ACC112 (cell line): ENCODE measurements at regions not wholly inside any gene's neighbourhood (a gene's known extent, or its start where the extent isn't known, plus 50 kb on each side); places are given as distances from the start of the nearest gene placed in this dataset.

Experiments used
- H2AFZ ChIP-seq: fragments of 200-600 bp; sonication (generic); one replicate; pipeline ENCODE4 v1.6.0; 2017; ENCODE audit warnings: antibody characterized with exemption, low read length; ENCODE audit not compliant: unreplicated experiment
- H3K27ac ChIP-seq: fragments of 200-600 bp; sonication (generic); 2 replicates; pipeline ENCODE4 v1.5.1; 2014; ENCODE audit warnings: low read depth, mild to moderate bottlenecking, antibody characterized with exemption, low read length, moderate library complexity
- H3K27me3 ChIP-seq: fragments of 200-600 bp; sonication (generic); 2 replicates; pipeline ENCODE4 v1.6.1; 2014; ENCODE audit warnings: mild to moderate bottlenecking, antibody characterized with exemption, low read length, moderate library complexity, mixed read lengths; ENCODE audit not compliant: insufficient read depth
- H3K36me3 ChIP-seq: fragments of 200-600 bp; sonication (generic); 2 replicates; pipeline ENCODE4 v1.6.1; 2016; ENCODE audit warnings: mild to moderate bottlenecking, antibody characterized with exemption, low read length, moderate library complexity, mixed read lengths; ENCODE audit not compliant: insufficient read depth
- H3K4me1 ChIP-seq: fragments of 200-600 bp; sonication (generic); one replicate; pipeline ENCODE4 v1.6.1; 2016; ENCODE audit warnings: low read length, mixed read lengths; ENCODE audit not compliant: insufficient read depth, unreplicated experiment, control insufficient read depth
- H3K4me3 ChIP-seq: fragments of 200-600 bp; sonication (generic); 2 replicates; pipeline ENCODE4 v1.5.1; 2014; ENCODE audit warnings: mild to moderate bottlenecking, low read depth, low read length
- H3K79me2 ChIP-seq: fragments of 200-600 bp; sonication (generic); one replicate; pipeline ENCODE4 v1.6.0; 2016; ENCODE audit warnings: low read length; ENCODE audit not compliant: control insufficient read depth, unreplicated experiment, insufficient read depth

DNA sequence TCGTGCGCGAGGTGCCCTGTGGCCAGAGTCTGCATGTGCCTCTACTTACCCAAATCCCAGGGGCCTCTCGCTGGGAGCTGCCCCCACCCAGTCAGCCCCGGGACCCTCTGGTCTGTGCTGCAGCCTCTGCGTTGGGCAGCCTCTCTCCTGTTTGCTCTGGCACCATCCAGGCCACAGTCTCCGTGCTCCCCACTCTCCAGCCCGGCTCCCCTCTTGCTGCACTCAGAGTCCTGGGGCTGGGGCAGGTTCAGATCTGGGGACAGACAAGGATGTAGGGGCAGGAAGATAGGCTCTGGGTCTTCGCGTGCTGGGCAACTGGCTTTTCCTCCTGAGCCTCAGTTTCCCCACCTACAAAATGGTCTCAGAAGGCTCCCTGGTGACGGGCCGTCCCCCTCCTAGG is 70.8 kb upstream of the GATA5 start:
- no peaks in the 10 kb centered on the region for H3K79me2 ChIP-seq
- H3K27me3 ChIP-seq, result peaks cover 25% of the 10 kb centered on the region
- no peak overlapping the region for H3K4me3 ChIP-seq
- H3K36me3 ChIP-seq, result no peaks in the 10 kb centered on the region
- H3K4me1 ChIP-seq, result no peaks in the 10 kb centered on the region
- no peak overlapping the region for H2AFZ ChIP-seq
- H3K27ac ChIP-seq, result no peak overlapping the region

DNA sequence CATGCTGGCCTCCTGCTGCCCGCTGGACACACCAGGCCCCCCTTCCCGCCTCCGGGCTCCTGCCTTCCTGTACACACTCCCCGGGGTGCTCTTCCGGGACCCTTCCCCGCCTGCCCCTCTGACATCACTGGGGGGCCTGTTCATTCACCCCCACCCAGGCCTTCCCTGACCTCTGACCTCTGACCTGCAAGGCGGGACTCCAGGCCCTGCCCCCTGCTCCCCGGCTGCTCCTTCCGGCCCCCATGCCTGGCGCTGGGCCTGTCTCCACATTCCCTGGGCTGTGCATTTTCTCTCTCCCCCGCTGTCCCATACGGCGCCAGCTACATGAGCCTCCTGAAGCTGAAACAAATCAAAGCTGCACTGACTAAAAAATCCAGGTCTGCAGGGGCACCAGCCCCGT is 71.6 kb upstream of the GATA5 start:
- Histone ChIP-seq H3K36me3 (no peaks in the 10 kb centered on the region), H3K4me1 (no peaks in the 10 kb centered on the region), H3K79me2 (no peaks in the 10 kb centered on the region), H3K27ac (no peak overlapping the region), H2AFZ (no peak overlapping the region), H3K27me3 (peaks cover 31% of the 10 kb centered on the region), H3K4me3 (no peak overlapping the region)

GRCh38 chr20:62548471-62548870 is 72.7 kb upstream of the GATA5 start:
- Histone ChIP-seq H3K27me3 (peaks cover 42% of the 10 kb centered on the region), H3K4me1 (no peaks in the 10 kb centered on the region), H3K79me2 (no peaks in the 10 kb centered on the region), H2AFZ (no peak overlapping the region), H3K36me3 (no peaks in the 10 kb centered on the region), H3K27ac (no peak overlapping the region), H3K4me3 (no peak overlapping the region)

DNA sequence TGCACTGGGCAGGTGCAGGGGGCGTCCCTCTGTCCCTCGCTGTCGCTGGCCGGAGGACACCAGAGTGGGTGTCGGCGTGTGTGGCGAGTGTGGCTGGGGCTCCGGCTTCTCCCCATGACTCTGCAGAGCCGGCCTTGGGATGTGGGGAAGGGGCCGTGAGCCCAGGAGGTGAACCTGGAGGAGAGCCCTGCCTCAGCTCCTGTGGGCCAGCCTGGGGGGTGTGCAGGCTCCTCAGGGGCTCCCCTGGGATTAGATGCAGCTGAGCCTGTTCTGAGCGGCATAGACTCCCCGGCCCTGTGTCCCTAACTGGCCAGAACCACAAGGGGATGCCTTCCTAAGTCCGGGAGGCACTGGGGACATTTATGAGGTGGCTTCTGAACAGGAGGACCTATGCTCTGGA is 73.2 kb upstream of the GATA5 start:
- Histone ChIP-seq H3K79me2 (no peaks in the 10 kb centered on the region), H3K4me1 (no peaks in the 10 kb centered on the region), H3K27ac (no peak overlapping the region), H3K27me3 (peaks cover 47% of the 10 kb centered on the region), H2AFZ (no peak overlapping the region), H3K4me3 (no peak overlapping the region), H3K36me3 (no peaks in the 10 kb centered on the region)

GRCh38 chr20:62549499-62550086 is 73.8 kb upstream of the GATA5 start:
- Histone ChIP-seq H3K27me3 (peaks cover 53% of the 10 kb centered on the region), H3K36me3 (no peaks in the 10 kb centered on the region), H3K4me3 (no peak overlapping the region), H3K27ac (no peak overlapping the region), H3K4me1 (no peaks in the 10 kb centered on the region), H2AFZ (no peak overlapping the region), H3K79me2 (no peaks in the 10 kb centered on the region)

DNA sequence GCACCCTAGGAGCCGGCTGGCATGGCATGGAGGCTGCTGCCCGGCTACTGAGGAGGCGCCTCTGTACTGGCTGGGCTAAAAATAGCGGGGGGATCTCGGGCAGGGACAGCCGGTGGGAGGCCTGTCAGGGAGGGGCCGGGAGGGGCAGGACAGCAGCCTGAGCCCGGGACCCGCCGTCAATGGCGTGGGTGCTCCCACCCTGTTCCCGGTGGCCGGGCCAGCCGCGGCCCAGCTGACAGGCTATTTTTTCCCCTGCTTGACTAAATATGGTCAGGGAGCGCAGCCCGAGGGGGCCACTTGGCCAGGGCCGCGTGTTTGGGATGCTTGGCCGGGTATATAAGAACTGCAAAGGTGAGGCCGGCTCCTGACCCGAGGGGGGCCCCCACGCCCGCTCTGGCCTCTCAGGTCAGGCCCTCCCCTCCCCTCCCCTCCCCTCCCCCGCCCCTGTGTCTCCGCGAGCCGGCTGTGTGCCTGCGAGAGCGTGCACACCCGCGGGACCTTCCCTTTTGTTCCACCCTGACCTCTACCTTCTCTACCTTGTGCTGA is 74.4 kb upstream of the GATA5 start:
- H2AFZ ChIP-seq, result no peak overlapping the region
- peak overlapping the region; percentile 50; the same call in 1 of the 2 replicates for H3K4me3 ChIP-seq
- H3K27ac ChIP-seq, result no peak overlapping the region
- peaks cover 57% of the 10 kb centered on the region for H3K27me3 ChIP-seq
- no peaks in the 10 kb centered on the region for H3K79me2 ChIP-seq
- H3K36me3 ChIP-seq, result no peaks in the 10 kb centered on the region
- no peaks in the 10 kb centered on the region for H3K4me1 ChIP-seq

DNA sequence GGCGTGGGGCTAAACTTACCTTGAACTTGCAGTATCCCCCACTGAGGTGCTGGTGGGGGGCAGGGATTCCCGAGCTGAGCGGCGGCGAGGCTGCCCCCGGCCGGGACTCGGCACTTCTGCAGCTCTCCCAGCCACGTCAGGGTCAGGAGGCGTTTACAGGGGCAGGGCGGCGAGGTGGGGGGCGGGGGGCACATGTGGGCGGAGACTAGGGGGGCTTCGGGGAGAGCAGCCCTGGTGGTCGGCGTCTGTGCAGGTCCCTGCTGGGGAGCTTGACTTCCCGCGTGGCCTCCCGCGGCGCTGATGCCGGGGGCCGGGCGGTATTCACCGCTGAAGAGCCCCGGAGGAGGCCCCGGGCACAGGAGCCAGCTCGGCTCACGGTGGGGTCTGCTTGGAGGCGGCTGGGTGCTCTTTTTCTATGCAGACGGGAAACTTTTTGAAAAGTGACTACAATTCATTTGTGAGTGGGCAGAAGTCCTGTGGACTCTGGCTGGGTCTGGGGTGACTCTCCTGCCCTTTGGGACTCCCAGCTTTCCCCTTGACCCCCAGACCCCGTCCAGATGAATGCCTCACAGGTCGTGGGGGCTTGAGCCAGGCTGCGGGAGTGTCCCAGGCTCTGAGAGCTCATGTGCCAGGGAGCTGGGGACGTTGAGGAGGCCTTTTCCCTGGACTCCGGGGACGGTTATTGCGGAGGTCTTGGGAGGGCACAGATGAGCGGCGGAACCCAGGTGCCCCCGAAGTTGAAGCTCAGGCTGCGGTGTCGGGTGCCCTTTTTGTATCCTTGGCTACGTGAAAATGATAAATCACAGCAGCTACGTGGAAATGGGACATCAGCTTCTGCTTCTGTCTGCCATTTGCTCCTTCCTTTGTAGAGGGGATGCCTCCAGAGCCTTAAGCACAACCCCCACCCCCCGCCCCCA is 75.9 kb upstream of the GATA5 start:
- Histone ChIP-seq H3K36me3 (no peaks in the 10 kb centered on the region), H2AFZ (no peak overlapping the region), H3K79me2 (no peaks in the 10 kb centered on the region), H3K27me3 (peaks cover 72% of the 10 kb centered on the region), H3K4me1 (no peaks in the 10 kb centered on the region), H3K4me3 (0 out of 2 replicates have a peak overlapping the region, but pooled peaks have one; percentile 50), H3K27ac (no peak overlapping the region)

DNA sequence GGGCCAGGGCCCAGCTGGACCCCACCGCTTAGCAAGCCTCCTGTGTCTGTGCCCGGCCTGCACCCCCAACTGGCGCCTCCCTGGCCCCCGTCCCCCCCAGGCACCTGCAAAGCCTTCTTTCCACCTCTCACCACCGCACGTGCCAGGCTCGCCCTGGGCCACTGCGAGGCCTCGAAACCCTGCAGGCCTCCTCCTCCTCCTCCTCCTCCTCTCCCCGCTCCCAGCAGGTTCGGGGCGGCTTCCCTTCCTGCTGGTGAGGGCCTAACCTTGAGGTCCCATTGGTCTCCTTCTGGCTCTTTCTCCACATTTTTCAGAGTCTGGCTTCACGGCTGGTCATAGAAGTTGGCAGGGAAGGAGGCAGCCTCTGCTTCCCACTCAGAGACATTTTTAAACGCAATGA is 76.8 kb upstream of the GATA5 start:
- H3K27ac ChIP-seq, result no peak overlapping the region
- no peak overlapping the region for H2AFZ ChIP-seq
- peaks cover 81% of the 10 kb centered on the region for H3K27me3 ChIP-seq
- H3K4me1 ChIP-seq, result no peaks in the 10 kb centered on the region
- H3K4me3 ChIP-seq, result no peak overlapping the region
- no peaks in the 10 kb centered on the region for H3K79me2 ChIP-seq
- no peaks in the 10 kb centered on the region for H3K36me3 ChIP-seq

GRCh38 chr20:62553136-62553837 is 77.5 kb upstream of the GATA5 start:
- no peak overlapping the region for H3K27ac ChIP-seq
- no peak overlapping the region for H3K4me3 ChIP-seq
- H3K36me3 ChIP-seq, result no peaks in the 10 kb centered on the region
- H2AFZ ChIP-seq, result no peak overlapping the region
- no peaks in the 10 kb centered on the region for H3K4me1 ChIP-seq
- H3K27me3 ChIP-seq, result peaks cover 82% of the 10 kb centered on the region
- H3K79me2 ChIP-seq, result no peaks in the 10 kb centered on the region

DNA sequence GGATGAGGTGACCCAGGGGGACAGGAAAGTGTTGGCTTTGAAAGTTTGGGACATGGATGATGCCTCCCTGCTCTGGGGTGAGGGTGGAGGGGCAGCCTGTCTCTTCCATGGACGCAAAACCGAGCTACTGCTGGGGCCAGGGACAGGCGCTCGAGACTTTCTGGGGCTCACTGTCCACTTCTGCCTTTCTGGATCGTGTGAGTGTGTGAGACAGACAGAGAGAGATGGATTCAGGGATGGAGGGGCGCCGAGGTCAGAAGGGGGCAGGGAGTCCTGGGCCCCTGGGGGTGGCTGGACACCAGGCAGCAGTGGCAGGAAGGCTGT is 78.0 kb upstream of the GATA5 start:
- Histone ChIP-seq H3K4me1 (no peaks in the 10 kb centered on the region), H3K4me3 (no peak overlapping the region), H3K27ac (no peak overlapping the region), H3K79me2 (no peaks in the 10 kb centered on the region), H3K36me3 (no peaks in the 10 kb centered on the region), H2AFZ (no peak overlapping the region), H3K27me3 (peaks cover 82% of the 10 kb centered on the region)
